DOHH2 (cell line): ENCODE measurements at regions not wholly inside any gene's neighbourhood (a gene's known extent, or its start where the extent isn't known, plus 50 kb on each side); places are given as distances from the start of the nearest gene placed in this dataset.

Source experiments
- H3F3A ChIP-seq: fragments of 200-600 bp; sonication (generic), shearing (Covaris generic); 2 replicates; pipeline ENCODE4 v1.6.0; 2016; ENCODE audit warnings: antibody characterized with exemption, mild to moderate bottlenecking; ENCODE audit not compliant: control insufficient read depth, insufficient read depth
- H3K27ac ChIP-seq: fragments of 200-600 bp; sonication (generic); 2 replicates; pipeline ENCODE4 v1.5.1; 2014; ENCODE audit warnings: low read depth, mild to moderate bottlenecking, low read length, moderate library complexity
- H3K27me3 ChIP-seq: fragments of 200-600 bp; sonication (generic); 2 replicates; pipeline ENCODE4 v1.6.1; 2014; ENCODE audit warnings: mild to moderate bottlenecking, low read length, mixed read lengths; ENCODE audit not compliant: control insufficient read depth
- H3K36me3 ChIP-seq: fragments of 200-600 bp; sonication (generic); 2 replicates; pipeline ENCODE4 v1.6.1; 2014; ENCODE audit warnings: mild to moderate bottlenecking, low read length, moderate library complexity, mixed read lengths; ENCODE audit not compliant: control insufficient read depth
- H3K4me1 ChIP-seq: fragments of 200-600 bp; sonication (generic); 2 replicates; pipeline ENCODE4 v1.6.1; 2014; ENCODE audit warnings: mild to moderate bottlenecking, low read length, mixed read lengths; ENCODE audit not compliant: control insufficient read depth
- H3K4me2 ChIP-seq: fragments of 200-600 bp; sonication (generic); 2 replicates; pipeline ENCODE4 v1.6.0; 2014; ENCODE audit warnings: mild to moderate bottlenecking, low read length, moderate library complexity
- H3K4me3 ChIP-seq: fragments of 200-600 bp; sonication (generic); 2 replicates; pipeline ENCODE4 v1.5.1; 2014; ENCODE audit warnings: mild to moderate bottlenecking, low read length, mixed read lengths
- H3K79me2 ChIP-seq: fragments of 200-600 bp; sonication (generic); 2 replicates; pipeline ENCODE4 v1.6.1; 2014; ENCODE audit warnings: mild to moderate bottlenecking, low read length, mixed read lengths; ENCODE audit not compliant: control insufficient read depth
- H3K9me2 ChIP-seq: fragments of 200-600 bp; sonication (generic); replicated peaks from 2 replicates; pipeline ENCODE4 v1.6.1; 2014; ENCODE audit warnings: mild to moderate bottlenecking, low read length, mixed read lengths; ENCODE audit not compliant: control insufficient read depth
- H3K9me3 ChIP-seq: fragments of 200-600 bp; sonication (generic); 2 replicates; pipeline ENCODE4 v1.6.1; 2014; ENCODE audit warnings: antibody characterized with exemption, low read length, mixed read lengths; ENCODE audit not compliant: control insufficient read depth, insufficient read depth
- H4K20me1 ChIP-seq: fragments of 200-600 bp; sonication (generic); 2 replicates; pipeline ENCODE4 v1.6.0; 2014; ENCODE audit warnings: low read depth, mild to moderate bottlenecking, antibody characterized with exemption, low read length, moderate library complexity; ENCODE audit not compliant: control insufficient read depth, insufficient read depth
- CTCF ChIP-seq: fragments of 200-600 bp; sonication (generic); IDR thresholded peaks from one replicate; pipeline ENCODE4 v1.5.1; 2014; ENCODE audit warnings: antibody characterized with exemption, mild to moderate bottlenecking, low read depth, low read length; ENCODE audit not compliant: poor library complexity, severe bottlenecking
- EZH2phosphoT487 ChIP-seq: fragments of 200-600 bp; sonication (generic); IDR thresholded peaks from 2 replicates; pipeline ENCODE4 v1.6.1; 2017; ENCODE audit warnings: borderline replicate concordance, mild to moderate bottlenecking, antibody characterized with exemption, low read length, moderate library complexity, mixed read lengths

- 0 out of 2 replicates have a peak, but pooled peaks cover 7% of the 10 kb centered on the region for H3K27me3 ChIP-seq
- no peak overlapping the region for H3K27ac ChIP-seq
- no peak overlapping the region for H3K4me2 ChIP-seq
- H3F3A ChIP-seq, result no peaks in the 10 kb centered on the region
- H4K20me1 ChIP-seq, result no peaks in the 10 kb centered on the region
- no peaks in the 10 kb centered on the region for H3K9me2 ChIP-seq
- no peak overlapping the region for H3K4me3 ChIP-seq
- H3K36me3 ChIP-seq, result no peaks in the 10 kb centered on the region
- H3K9me3 ChIP-seq, result no peaks in the 10 kb centered on the region
- TF ChIP-seq EZH2phosphoT487 (no peak), CTCF (no peak)
- H3K4me1 ChIP-seq, result no peaks in the 10 kb centered on the region
- no peaks in the 10 kb centered on the region for H3K79me2 ChIP-seq
Measured at GRCh38 chr10:78177491-78178185, 144.0 kb downstream of the RPS24 start.

- Histone ChIP-seq H4K20me1 (no peaks in the 10 kb centered on the region), H3F3A (no peaks in the 10 kb centered on the region), H3K4me1 (no peaks in the 10 kb centered on the region), H3K4me3 (no peak overlapping the region), H3K27ac (no peak overlapping the region), H3K79me2 (no peaks in the 10 kb centered on the region), H3K4me2 (no peak overlapping the region), H3K27me3 (0 out of 2 replicates have a peak, but pooled peaks cover 2% of the 10 kb centered on the region), H3K9me2 (no peaks in the 10 kb centered on the region), H3K36me3 (no peaks in the 10 kb centered on the region), H3K9me3 (no peaks in the 10 kb centered on the region)
- TF ChIP-seq CTCF (no peak), EZH2phosphoT487 (no peak)
Measured at GRCh38 chr10:78178397-78178796, 144.7 kb downstream of the RPS24 start.

- H3K36me3 ChIP-seq, result no peaks in the 10 kb centered on the region
- no peaks in the 10 kb centered on the region for H3K79me2 ChIP-seq
- H3F3A ChIP-seq, result no peaks in the 10 kb centered on the region
- H3K4me1 ChIP-seq, result no peaks in the 10 kb centered on the region
- H4K20me1 ChIP-seq, result no peaks in the 10 kb centered on the region
- H3K27me3 ChIP-seq, result no peaks in the 10 kb centered on the region
- no peaks in the 10 kb centered on the region for H3K9me2 ChIP-seq
- TF ChIP-seq EZH2phosphoT487, result no peak
- TF ChIP-seq CTCF, result no peak
- H3K9me3 ChIP-seq, result no peaks in the 10 kb centered on the region
- H3K4me3 ChIP-seq, result no peak overlapping the region
- H3K27ac ChIP-seq, result no peak overlapping the region
- no peak overlapping the region for H3K4me2 ChIP-seq
Measured at GRCh38 chr10:78178940-78179339, 145.3 kb downstream of the RPS24 start.
